ENCODE measurements at regions not wholly inside any gene's neighbourhood (a gene's known extent, or its start where the extent isn't known, plus 50 kb on each side); places are given as distances from the start of the nearest gene placed in this dataset.

DNA sequence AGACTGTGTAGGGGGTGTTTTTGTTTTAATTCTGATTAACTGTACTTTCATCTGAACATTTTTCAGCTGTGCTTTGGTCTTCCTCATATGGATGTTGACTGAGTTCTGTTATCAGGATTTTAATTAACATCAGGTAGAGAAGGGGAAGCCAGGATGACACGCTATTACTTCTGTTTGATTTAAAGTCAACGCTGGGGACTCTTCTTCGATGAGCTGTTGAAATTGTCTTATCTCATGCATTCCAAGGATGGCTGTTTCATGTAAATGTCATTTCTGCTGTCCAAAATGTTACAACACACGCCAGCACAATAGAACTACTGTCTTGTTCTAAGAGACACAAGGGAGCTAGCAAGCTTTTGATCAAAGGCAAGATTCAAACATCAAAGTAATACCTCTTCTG is 263.3 kb upstream of the CDH5 start:
- TF ChIP-seq, protein P1, sequence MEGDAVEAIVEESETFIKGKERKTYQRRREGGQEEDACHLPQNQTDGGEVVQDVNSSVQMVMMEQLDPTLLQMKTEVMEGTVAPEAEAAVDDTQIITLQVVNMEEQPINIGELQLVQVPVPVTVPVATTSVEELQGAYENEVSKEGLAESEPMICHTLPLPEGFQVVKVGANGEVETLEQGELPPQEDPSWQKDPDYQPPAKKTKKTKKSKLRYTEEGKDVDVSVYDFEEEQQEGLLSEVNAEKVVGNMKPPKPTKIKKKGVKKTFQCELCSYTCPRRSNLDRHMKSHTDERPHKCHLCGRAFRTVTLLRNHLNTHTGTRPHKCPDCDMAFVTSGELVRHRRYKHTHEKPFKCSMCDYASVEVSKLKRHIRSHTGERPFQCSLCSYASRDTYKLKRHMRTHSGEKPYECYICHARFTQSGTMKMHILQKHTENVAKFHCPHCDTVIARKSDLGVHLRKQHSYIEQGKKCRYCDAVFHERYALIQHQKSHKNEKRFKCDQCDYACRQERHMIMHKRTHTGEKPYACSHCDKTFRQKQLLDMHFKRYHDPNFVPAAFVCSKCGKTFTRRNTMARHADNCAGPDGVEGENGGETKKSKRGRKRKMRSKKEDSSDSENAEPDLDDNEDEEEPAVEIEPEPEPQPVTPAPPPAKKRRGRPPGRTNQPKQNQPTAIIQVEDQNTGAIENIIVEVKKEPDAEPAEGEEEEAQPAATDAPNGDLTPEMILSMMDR (IDR thresholded peaks at IDR 0.05), result no peak
- TF ChIP-seq POLR2A (IDR thresholded peaks at IDR 0.05), result no peak
